ENCODE measurements at regions not wholly inside any gene's neighbourhood (a gene's known extent, or its start where the extent isn't known, plus 50 kb on each side); places are given as distances from the start of the nearest gene placed in this dataset.

DNA sequence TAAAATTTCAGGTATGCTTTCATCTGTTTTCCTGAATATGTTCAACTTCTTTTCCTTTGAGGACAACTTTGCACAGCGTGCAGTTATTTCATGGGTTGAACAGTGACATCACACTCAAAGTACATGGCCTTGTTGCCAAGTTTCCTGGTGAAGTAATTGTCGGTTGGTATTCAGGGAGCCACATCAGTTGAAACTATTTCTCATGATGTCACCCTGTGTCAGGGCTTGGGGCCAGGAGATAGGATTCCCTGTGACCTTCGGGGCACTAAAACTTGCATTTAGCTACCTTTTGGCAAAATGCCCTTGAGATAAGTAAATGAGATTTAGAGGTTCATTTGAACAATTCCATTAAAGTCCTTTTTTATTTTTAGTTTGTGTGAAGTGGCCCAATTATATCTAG is 383.9 kb downstream of the SH3GL2 start:
- Histone ChIP-seq H3K4me2 (ENCODE audit: low read length) (no peak overlapping the region), H2AFZ (ENCODE audit: low read length) (no peak overlapping the region), H3K27ac (ENCODE audit: low read length) (no peak overlapping the region), H4K20me1 (ENCODE audit: low read length) (no peaks in the 10 kb centered on the region), H3K36me3 (ENCODE audit: low read depth, low read length) (no peaks in the 10 kb centered on the region), H3K4me3 (ENCODE audit: low read length) (no peak overlapping the region), H3K9me3 (ENCODE audit: low read length) (no peaks in the 10 kb centered on the region), H3F3A (ENCODE audit: low read length, unreplicated experiment) (no peaks in the 10 kb centered on the region), H3K27me3 (ENCODE audit: low read length) (peaks cover 61% of the 10 kb centered on the region), H3K79me2 (ENCODE audit: low read length) (no peaks in the 10 kb centered on the region), H3K4me1 (ENCODE audit: insufficient read depth, low read length) (no peaks in the 10 kb centered on the region), H3K9me2 (replicated peaks; ENCODE audit: low read length) (no peaks in the 10 kb centered on the region), H3K9ac (ENCODE audit: low read length) (no peak overlapping the region)
- intact Hi-C loops (cut with micrococcal nuclease), result no loop called here
- ChIA-PET CTCF (interaction anchor here (0.7 kb wide), 1 partner anchor 425 kb away, joined by 3 read pairs; no protein-coding TSS in a partner anchor), POLR2A (ENCODE audit: unreplicated experiment) (no interaction called here)
- DNase-seq, result no peak
- BruUV-seq (replicated peaks), result no TSS peak
- no peak for ATAC-seq
- TF ChIP-seq, protein P1, sequence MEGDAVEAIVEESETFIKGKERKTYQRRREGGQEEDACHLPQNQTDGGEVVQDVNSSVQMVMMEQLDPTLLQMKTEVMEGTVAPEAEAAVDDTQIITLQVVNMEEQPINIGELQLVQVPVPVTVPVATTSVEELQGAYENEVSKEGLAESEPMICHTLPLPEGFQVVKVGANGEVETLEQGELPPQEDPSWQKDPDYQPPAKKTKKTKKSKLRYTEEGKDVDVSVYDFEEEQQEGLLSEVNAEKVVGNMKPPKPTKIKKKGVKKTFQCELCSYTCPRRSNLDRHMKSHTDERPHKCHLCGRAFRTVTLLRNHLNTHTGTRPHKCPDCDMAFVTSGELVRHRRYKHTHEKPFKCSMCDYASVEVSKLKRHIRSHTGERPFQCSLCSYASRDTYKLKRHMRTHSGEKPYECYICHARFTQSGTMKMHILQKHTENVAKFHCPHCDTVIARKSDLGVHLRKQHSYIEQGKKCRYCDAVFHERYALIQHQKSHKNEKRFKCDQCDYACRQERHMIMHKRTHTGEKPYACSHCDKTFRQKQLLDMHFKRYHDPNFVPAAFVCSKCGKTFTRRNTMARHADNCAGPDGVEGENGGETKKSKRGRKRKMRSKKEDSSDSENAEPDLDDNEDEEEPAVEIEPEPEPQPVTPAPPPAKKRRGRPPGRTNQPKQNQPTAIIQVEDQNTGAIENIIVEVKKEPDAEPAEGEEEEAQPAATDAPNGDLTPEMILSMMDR (conservative IDR thresholded peaks at IDR 0.05; ENCODE audit: low read depth, low read length), result no peak
- no peak for TF ChIP-seq EZH2 (IDR thresholded peaks at IDR 0.05; ENCODE audit: low read length, unreplicated experiment)
- TF ChIP-seq EZH2phosphoT487 (IDR thresholded peaks at IDR 0.05; ENCODE audit: borderline replicate concordance, low read length), result no peak

DNA sequence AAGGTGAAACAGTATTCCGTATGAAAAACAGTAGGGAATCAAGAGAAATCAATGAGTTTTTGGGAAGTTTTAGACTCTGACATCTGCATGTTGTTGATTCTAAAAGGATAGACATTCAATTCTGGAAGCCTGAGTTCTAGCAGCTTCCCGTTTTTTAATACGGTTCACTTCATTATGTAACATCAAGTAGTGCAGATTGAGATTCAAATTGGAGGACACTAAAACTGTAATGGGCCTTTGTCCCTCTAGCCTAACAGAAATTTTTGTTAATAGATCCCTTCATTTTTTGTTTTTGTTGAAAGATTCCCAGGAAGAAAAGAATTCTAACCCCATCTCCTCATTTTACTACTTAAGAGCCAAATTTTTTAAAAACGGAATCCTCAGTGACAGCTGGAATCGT is 384.6 kb downstream of the SH3GL2 start:
- intact Hi-C loops (cut with micrococcal nuclease), result no loop called here
- Histone ChIP-seq H3F3A (ENCODE audit: low read length, unreplicated experiment) (no peaks in the 10 kb centered on the region), H2AFZ (ENCODE audit: low read length) (no peak overlapping the region), H3K9me2 (replicated peaks; ENCODE audit: low read length) (no peaks in the 10 kb centered on the region), H3K4me1 (ENCODE audit: insufficient read depth, low read length) (no peaks in the 10 kb centered on the region), H4K20me1 (ENCODE audit: low read length) (no peaks in the 10 kb centered on the region), H3K4me3 (ENCODE audit: low read length) (no peak overlapping the region), H3K9me3 (ENCODE audit: low read length) (no peaks in the 10 kb centered on the region), H3K4me2 (ENCODE audit: low read length) (no peak overlapping the region), H3K27me3 (ENCODE audit: low read length) (peaks cover 55% of the 10 kb centered on the region), H3K9ac (ENCODE audit: low read length) (no peak overlapping the region), H3K79me2 (ENCODE audit: low read length) (no peaks in the 10 kb centered on the region), H3K27ac (ENCODE audit: low read length) (no peak overlapping the region), H3K36me3 (ENCODE audit: low read depth, low read length) (no peaks in the 10 kb centered on the region)
- POLR2A ChIA-PET (ENCODE audit: unreplicated experiment), result no interaction called here
- TF ChIP-seq EZH2 (IDR thresholded peaks at IDR 0.05; ENCODE audit: low read length, unreplicated experiment) (no peak), EZH2phosphoT487 (IDR thresholded peaks at IDR 0.05; ENCODE audit: borderline replicate concordance, low read length) (no peak)
- TF ChIP-seq, protein P1 (conservative IDR thresholded peaks at IDR 0.05; ENCODE audit: low read depth, low read length), result no peak
- ATAC-seq (no peak), DNase-seq (no peak)
- CTCF ChIA-PET, result interaction anchor here (0.7 kb wide), 1 partner anchor 426 kb away, joined by 3 read pairs; no protein-coding TSS in a partner anchor
- no TSS peak for BruUV-seq (replicated peaks)

DNA sequence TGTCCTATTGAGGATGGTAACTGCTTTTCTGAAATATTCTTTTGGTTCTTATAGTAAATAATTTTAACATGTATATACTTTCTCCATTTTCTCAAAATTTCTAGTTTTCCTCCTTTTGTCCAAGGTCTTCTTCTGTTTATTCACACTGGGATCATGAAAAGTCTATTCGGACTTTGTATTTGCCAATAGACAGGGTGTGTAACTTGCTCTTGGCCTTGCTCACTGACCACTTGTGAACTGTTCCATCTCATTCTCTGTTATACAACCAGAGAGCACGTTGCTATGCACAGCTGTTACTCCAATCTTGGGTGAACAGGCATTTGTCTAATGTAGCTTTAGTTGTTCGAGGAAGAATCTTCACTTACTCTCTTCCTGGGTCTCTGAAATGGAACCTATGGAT is 388.9 kb downstream of the SH3GL2 start:
- Histone ChIP-seq H3F3A (ENCODE audit: low read length, unreplicated experiment) (no peaks in the 10 kb centered on the region), H3K4me3 (ENCODE audit: low read length) (no peak overlapping the region), H3K36me3 (ENCODE audit: low read depth, low read length) (no peaks in the 10 kb centered on the region), H3K27ac (ENCODE audit: low read length) (no peak overlapping the region), H3K4me2 (ENCODE audit: low read length) (no peak overlapping the region), H3K4me1 (ENCODE audit: insufficient read depth, low read length) (no peaks in the 10 kb centered on the region), H4K20me1 (ENCODE audit: low read length) (no peaks in the 10 kb centered on the region), H3K27me3 (ENCODE audit: low read length) (peaks cover 32% of the 10 kb centered on the region), H2AFZ (ENCODE audit: low read length) (no peak overlapping the region), H3K9me2 (replicated peaks; ENCODE audit: low read length) (no peaks in the 10 kb centered on the region), H3K79me2 (ENCODE audit: low read length) (no peaks in the 10 kb centered on the region), H3K9ac (ENCODE audit: low read length) (no peak overlapping the region), H3K9me3 (ENCODE audit: low read length) (no peaks in the 10 kb centered on the region)
- no TSS peak for BruUV-seq (replicated peaks)
- intact Hi-C loops (cut with micrococcal nuclease), result no loop called here
- POLR2A ChIA-PET (ENCODE audit: unreplicated experiment), result no interaction called here
- no peak for TF ChIP-seq EZH2phosphoT487 (IDR thresholded peaks at IDR 0.05; ENCODE audit: borderline replicate concordance, low read length)
- no peak for TF ChIP-seq EZH2 (IDR thresholded peaks at IDR 0.05; ENCODE audit: low read length, unreplicated experiment)
- TF ChIP-seq, protein P1 (conservative IDR thresholded peaks at IDR 0.05; ENCODE audit: low read depth, low read length), result no peak
- CTCF ChIA-PET, result no interaction called here
- no peak for ATAC-seq
- DNase-seq, result no peak
